ENCODE measurements at regions not wholly inside any gene's neighbourhood (a gene's known extent, or its start where the extent isn't known, plus 50 kb on each side); places are given as distances from the start of the nearest gene placed in this dataset.

- Histone ChIP-seq H3K9me3 (ENCODE audit: control insufficient read depth, insufficient read depth, low read depth, low read length) (no peaks in the 10 kb centered on the region), H3K4me1 (ENCODE audit: control insufficient read depth, insufficient read depth, low read length) (no peaks in the 10 kb centered on the region), H3K36me3 (ENCODE audit: control insufficient read depth in 2 of 2, insufficient read depth in 1 of 2, low read length in 2 of 2) (no peaks in the 10 kb centered on the region), H3K4me3 (ENCODE audit: low read depth, low read length) (no peak overlapping the region), H3K27ac (ENCODE audit: extremely low read depth, low read depth, low read length) (no peak overlapping the region)
- TF ChIP-seq ZNF280C (tag by site-specific recombination; IDR thresholded peaks at IDR 0.05), result no peak
- no peak for TF ChIP-seq KLF7 (tag by site-specific recombination; IDR thresholded peaks at IDR 0.05; ENCODE audit: borderline replicate concordance)
- no peak for TF ChIP-seq FEZF1 (tag by site-specific recombination; IDR thresholded peaks at IDR 0.05)
- no peak for TF ChIP-seq ZNF132 (tag by site-specific recombination; IDR thresholded peaks at IDR 0.05; ENCODE audit: borderline replicate concordance)
- no peak for TF ChIP-seq ZNF658 (tag by site-specific recombination; IDR thresholded peaks at IDR 0.05)
- no peak for TF ChIP-seq ZEB2 (tag by site-specific recombination; IDR thresholded peaks at IDR 0.05)
- TF ChIP-seq SP2 (tag by site-specific recombination; IDR thresholded peaks at IDR 0.05), result no peak
- no peak for TF ChIP-seq CTCF (tag by site-specific recombination; IDR thresholded peaks at IDR 0.05)
- TF ChIP-seq ZNF704 (tag by site-specific recombination; IDR thresholded peaks at IDR 0.05), result no peak
- TF ChIP-seq ZNF707 (tag by site-specific recombination; IDR thresholded peaks at IDR 0.05), result no peak
- TF ChIP-seq SCRT2 (tag by site-specific recombination; IDR thresholded peaks at IDR 0.05), result no peak
- TF ChIP-seq ZFP3 (tag by site-specific recombination; IDR thresholded peaks at IDR 0.05; ENCODE audit: low read depth), result no peak
- no peak for TF ChIP-seq ZNF514 (tag by site-specific recombination; IDR thresholded peaks at IDR 0.05)
- TF ChIP-seq ZNF18 (tag by site-specific recombination; IDR thresholded peaks at IDR 0.05), result no peak
- TF ChIP-seq ZNF513 (tag by site-specific recombination; IDR thresholded peaks at IDR 0.05), result no peak
- no peak for TF ChIP-seq ZNF48 (tag by site-specific recombination; IDR thresholded peaks at IDR 0.05)
- TF ChIP-seq ZNF843 (tag by site-specific recombination; IDR thresholded peaks at IDR 0.05), result no peak
- CTCF ChIA-PET, result no interaction called here
- POLR2A ChIA-PET, result no interaction called here
Measured at GRCh38 chr16:9381399-9381798, 290.0 kb downstream of the HAPSTR1 start.

GRCh38 chr16:9381905-9382304, 290.5 kb downstream of the HAPSTR1 start:
- CTCF ChIA-PET, result no interaction called here
- Histone ChIP-seq H3K4me1 (ENCODE audit: control insufficient read depth, insufficient read depth, low read length) (no peaks in the 10 kb centered on the region), H3K4me3 (ENCODE audit: low read depth, low read length) (no peak overlapping the region), H3K9me3 (ENCODE audit: control insufficient read depth, insufficient read depth, low read depth, low read length) (no peaks in the 10 kb centered on the region), H3K36me3 (ENCODE audit: control insufficient read depth in 2 of 2, insufficient read depth in 1 of 2, low read length in 2 of 2) (no peaks in the 10 kb centered on the region), H3K27ac (ENCODE audit: extremely low read depth, low read depth, low read length) (no peak overlapping the region)
- TF ChIP-seq ZNF530 (tag by site-specific recombination; IDR thresholded peaks at IDR 0.05; ENCODE audit: low read depth) (no peak), ZBTB20 (tag by site-specific recombination; IDR thresholded peaks at IDR 0.05) (no peak), ZNF341 (tag by site-specific recombination; IDR thresholded peaks at IDR 0.05; ENCODE audit: low read depth) (no peak), ZBTB7A (tag by site-specific recombination; IDR thresholded peaks at IDR 0.05; ENCODE audit: low read depth) (no peak), ZNF248 (tag by site-specific recombination; IDR thresholded peaks at IDR 0.05) (no peak)
- POLR2A ChIA-PET, result no interaction called here
